Gastrocnemius medialis (tissue), 4 donors: ENCODE measurements at regions not wholly inside any gene's neighbourhood (a gene's known extent, or its start where the extent isn't known, plus 50 kb on each side); places are given as distances from the start of the nearest gene placed in this dataset.
A peak's percentile ranks its signal among the peaks of the same experiment; 100 is the strongest.

Experiments
- ATAC-seq, 2 donors: fragments of 150-250 bp; one replicate each; pipeline ENCODE4 v1.9.1; 2016
- DNase-seq, 2 donors: peaks; one replicate each; pipeline ENCODE4 v3.0.0-alpha.2; 2019
- H3K27ac ChIP-seq, 4 donors: fragments of 200-600 bp; sonication (generic); 1 replicate in 1 of 4; 2 replicates in 3 of 4; pipeline ENCODE4 v1.5.1; 2016 to 2018; ENCODE audit warnings: mild to moderate bottlenecking in 2 of 4, moderate library complexity in 1 of 4
- H3K27me3 ChIP-seq, 3 donors: fragments of 200-600 bp; sonication (generic) in 2 of 3; 1 replicate in 1 of 3; 2 replicates in 2 of 3; pipeline versions ENCODE4 v1.5.1 to v1.6.0; 2016 to 2019; ENCODE audit warnings: mild to moderate bottlenecking in 1 of 3, moderate library complexity in 1 of 3
- H3K36me3 ChIP-seq, 2 donors: fragments of 200-600 bp; sonication (generic) in 1 of 2; one replicate each; pipeline ENCODE4 v1.5.1; 2017 to 2018
- H3K4me1 ChIP-seq, 2 donors: fragments of 200-600 bp; sonication (generic) in 1 of 2; one replicate each; pipeline ENCODE4 v1.5.1; 2016 to 2017; ENCODE audit warnings: mild to moderate bottlenecking in 2 of 2
- H3K4me3 ChIP-seq, 4 donors: fragments of 200-600 bp; sonication (generic) in 3 of 4; 1 replicate in 1 of 4; 2 replicates in 3 of 4; pipeline ENCODE4 v1.5.1; 2016 to 2019; ENCODE audit warnings: mild to moderate bottlenecking in 2 of 4
- H3K9me3 ChIP-seq, 3 donors: fragments of 200-600 bp; sonication (generic) in 2 of 3; 1 replicate in 1 of 3; 2 replicates in 2 of 3; pipeline ENCODE4 v1.5.1; 2016 to 2019
- POLR2A ChIP-seq, 2 donors: fragments of 450-650 bp; IDR thresholded peaks; one replicate each; pipeline ENCODE4 v1.6.1; 2017; ENCODE audit warnings: antibody characterized with exemption in 2 of 2, mild to moderate bottlenecking in 2 of 2, moderate library complexity in 2 of 2
- in situ Hi-C, 4 donors: fragments of 200-750 bp; cut with MboI; loops; one replicate each; pipeline versions ENCODE4 v1.15.0 to v1.8.0; 2017; ENCODE audit warnings: low sequenced_read_pairs in 4 of 4
- intact Hi-C: fragments of 100-400 bp; cut with DNase I; formaldehyde crosslinking; loops from one replicate; pipeline ENCODE4 v1.15.1; 2023; ENCODE audit warnings: low total_unique reads
- TF ChIP-seq, protein P1 (sequence below), 5 experiments: fragments of 450-650 bp in 3 of 5; fragments of 200-600 bp in 2 of 5; sonication (generic) in 2 of 5; IDR thresholded peaks in 4 of 5; conservative IDR thresholded peaks in 1 of 5; 1 replicate in 4 of 5; 2 replicates in 1 of 5; pipeline ENCODE4 v1.5.1; 2016 to 2019; ENCODE audit warnings: antibody characterized with exemption in 5 of 5, mild to moderate bottlenecking in 3 of 5, moderate library complexity in 3 of 5

DNA sequence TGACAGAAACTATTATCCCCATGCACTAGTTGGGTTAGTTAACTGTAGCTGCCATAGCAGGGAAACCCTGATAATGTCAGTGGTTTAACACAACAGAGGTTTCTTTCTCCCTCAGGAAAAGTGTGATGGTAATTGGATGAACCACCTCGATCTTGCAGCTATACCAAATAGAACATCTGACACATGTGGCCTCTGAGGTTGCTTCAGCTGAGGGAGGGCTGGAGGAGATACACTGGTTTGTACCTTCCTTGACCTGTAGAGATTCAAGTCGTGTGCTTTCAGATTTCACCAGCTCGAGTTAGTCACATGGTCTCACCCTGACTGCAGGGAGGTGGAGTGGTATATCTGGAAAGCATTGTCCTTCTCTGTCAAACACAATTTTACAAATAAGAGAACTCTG lies 147.2 kb upstream of the SFRP2 start:
- DNase-seq (no peak), ATAC-seq (no peak)
- Histone ChIP-seq H3K9me3 (no peaks in the 10 kb centered on the region), H3K4me1 (no peaks in the 10 kb centered on the region), H3K4me3 (no peak overlapping the region), H3K36me3 (no peaks in the 10 kb centered on the region), H3K27ac (no peak overlapping the region), H3K27me3 (no peaks in the 10 kb centered on the region)
- in situ Hi-C loops (no loop called here), intact Hi-C loops (no loop called here)
- no peak for TF ChIP-seq POLR2A (IDR thresholded peaks at IDR 0.05)
- TF ChIP-seq, protein P1, sequence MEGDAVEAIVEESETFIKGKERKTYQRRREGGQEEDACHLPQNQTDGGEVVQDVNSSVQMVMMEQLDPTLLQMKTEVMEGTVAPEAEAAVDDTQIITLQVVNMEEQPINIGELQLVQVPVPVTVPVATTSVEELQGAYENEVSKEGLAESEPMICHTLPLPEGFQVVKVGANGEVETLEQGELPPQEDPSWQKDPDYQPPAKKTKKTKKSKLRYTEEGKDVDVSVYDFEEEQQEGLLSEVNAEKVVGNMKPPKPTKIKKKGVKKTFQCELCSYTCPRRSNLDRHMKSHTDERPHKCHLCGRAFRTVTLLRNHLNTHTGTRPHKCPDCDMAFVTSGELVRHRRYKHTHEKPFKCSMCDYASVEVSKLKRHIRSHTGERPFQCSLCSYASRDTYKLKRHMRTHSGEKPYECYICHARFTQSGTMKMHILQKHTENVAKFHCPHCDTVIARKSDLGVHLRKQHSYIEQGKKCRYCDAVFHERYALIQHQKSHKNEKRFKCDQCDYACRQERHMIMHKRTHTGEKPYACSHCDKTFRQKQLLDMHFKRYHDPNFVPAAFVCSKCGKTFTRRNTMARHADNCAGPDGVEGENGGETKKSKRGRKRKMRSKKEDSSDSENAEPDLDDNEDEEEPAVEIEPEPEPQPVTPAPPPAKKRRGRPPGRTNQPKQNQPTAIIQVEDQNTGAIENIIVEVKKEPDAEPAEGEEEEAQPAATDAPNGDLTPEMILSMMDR (IDR thresholded peaks at IDR 0.05 in 4 of 5, conservative IDR thresholded peaks at IDR 0.05 in 1 of 5), result no peak

DNA sequence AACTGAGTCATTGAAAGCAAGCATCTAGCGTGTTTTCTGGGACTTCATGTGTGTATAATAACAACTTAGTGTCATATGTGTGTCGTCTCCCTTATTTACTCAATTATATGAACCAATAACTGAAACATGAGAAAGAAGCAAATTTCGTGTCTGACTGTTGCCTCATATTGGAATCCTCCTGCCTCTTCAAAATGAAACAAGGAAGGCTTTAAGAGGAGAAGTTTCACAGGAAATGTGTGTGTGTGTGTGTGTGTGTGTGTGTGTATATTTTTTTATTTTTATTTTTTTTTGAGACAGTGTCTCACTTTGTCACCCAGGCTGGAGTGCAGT lies 145.8 kb upstream of the SFRP2 start:
- Histone ChIP-seq H3K4me1 (no peaks in the 10 kb centered on the region), H3K27ac (peak overlapping the region; percentile 33 to 65 (median 58)), H3K36me3 (no peaks in the 10 kb centered on the region), H3K9me3 (no peaks in the 10 kb centered on the region), H3K27me3 (no peaks in the 10 kb centered on the region), H3K4me3 (no peak overlapping the region)
- in situ Hi-C loops, result no loop called here
- TF ChIP-seq, protein P1 (IDR thresholded peaks at IDR 0.05 in 4 of 5, conservative IDR thresholded peaks at IDR 0.05 in 1 of 5), result no peak
- TF ChIP-seq POLR2A (IDR thresholded peaks at IDR 0.05), result no peak
- intact Hi-C loops, result no loop called here
- DNase-seq, result no peak
- peak; percentile 20 to 49 for ATAC-seq

DNA sequence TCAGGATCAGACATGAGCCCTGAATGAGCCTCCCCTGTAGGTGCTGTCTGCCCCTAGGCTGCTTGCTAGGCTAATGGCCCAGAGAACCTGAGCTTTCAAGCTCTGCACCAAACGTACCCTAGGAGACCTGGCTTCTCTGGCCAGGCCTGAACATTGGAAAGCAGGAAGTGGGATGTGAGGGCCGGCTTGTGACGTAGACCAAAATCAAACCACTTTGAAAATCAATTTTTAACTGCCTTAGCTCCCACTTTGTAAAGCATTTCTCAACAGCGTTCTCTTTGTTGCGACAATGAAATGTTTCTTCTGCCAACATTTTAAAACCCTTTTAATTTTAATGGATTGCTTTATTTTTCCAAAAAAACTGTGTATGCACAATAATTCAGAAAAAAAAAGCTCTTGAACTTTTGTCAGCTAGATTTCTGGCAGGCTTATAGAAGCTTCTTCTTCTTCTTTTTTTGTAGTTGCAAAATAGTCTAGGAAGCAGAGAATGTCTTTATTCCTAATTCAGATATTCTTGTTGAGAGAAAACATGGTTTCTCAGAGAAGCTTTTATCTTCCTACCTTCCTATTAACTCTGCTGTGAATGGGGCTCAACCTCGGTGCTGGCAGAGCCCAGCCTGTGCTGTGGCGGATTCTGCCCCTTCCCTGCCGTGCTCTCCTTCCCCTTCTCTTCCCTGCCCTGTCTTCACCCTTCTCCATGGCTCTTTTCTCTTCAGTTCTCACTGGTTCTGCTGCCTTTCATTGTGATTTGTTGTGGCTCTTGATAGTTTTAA lies 145.2 kb upstream of the SFRP2 start:
- H3K9me3 ChIP-seq, result no peaks in the 10 kb centered on the region
- no peaks in the 10 kb centered on the region for H3K27me3 ChIP-seq
- no peaks in the 10 kb centered on the region for H3K36me3 ChIP-seq
- intact Hi-C loops, result no loop called here
- in situ Hi-C loops, result no loop called here
- H3K27ac ChIP-seq, result peak overlapping the region; percentile 33 to 65 (median 58)
- ATAC-seq, result peak; percentile 32 to 51
- no peaks in the 10 kb centered on the region for H3K4me1 ChIP-seq
- no peak for TF ChIP-seq POLR2A (IDR thresholded peaks at IDR 0.05)
- TF ChIP-seq, protein P1 (IDR thresholded peaks at IDR 0.05 in 4 of 5, conservative IDR thresholded peaks at IDR 0.05 in 1 of 5), result no peak
- DNase-seq, result peak in 1 of 2 donors; percentile 13
- H3K4me3 ChIP-seq, result no peak overlapping the region

DNA sequence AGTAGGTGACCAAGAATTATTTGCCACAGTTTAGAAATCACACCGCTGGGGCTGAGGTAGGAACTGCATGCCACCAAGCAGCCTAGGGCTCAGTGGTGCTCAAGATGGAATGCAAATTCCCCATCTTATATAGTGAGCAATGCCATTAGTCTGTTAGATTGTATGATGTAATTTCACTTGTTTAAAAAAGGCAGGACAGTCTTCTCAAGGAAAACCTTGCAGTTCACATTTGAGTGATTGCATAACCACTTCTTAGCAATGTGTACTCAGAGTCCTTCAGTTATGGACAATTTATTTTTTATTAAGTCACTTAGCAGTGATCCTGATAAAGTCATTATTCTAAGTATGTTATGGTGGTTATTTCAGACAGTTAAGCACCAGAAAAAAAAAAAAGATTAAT lies 142.9 kb upstream of the SFRP2 start:
- intact Hi-C loops, result no loop called here
- in situ Hi-C loops, result no loop called here
- Histone ChIP-seq H3K27ac (no peak overlapping the region), H3K9me3 (no peaks in the 10 kb centered on the region), H3K4me1 (no peaks in the 10 kb centered on the region), H3K4me3 (no peak overlapping the region), H3K27me3 (no peaks in the 10 kb centered on the region), H3K36me3 (no peaks in the 10 kb centered on the region)
- DNase-seq (no peak), ATAC-seq (peak; percentile 60)
- TF ChIP-seq, protein P1 (IDR thresholded peaks at IDR 0.05 in 4 of 5, conservative IDR thresholded peaks at IDR 0.05 in 1 of 5), result no peak
- no peak for TF ChIP-seq POLR2A (IDR thresholded peaks at IDR 0.05)

DNA sequence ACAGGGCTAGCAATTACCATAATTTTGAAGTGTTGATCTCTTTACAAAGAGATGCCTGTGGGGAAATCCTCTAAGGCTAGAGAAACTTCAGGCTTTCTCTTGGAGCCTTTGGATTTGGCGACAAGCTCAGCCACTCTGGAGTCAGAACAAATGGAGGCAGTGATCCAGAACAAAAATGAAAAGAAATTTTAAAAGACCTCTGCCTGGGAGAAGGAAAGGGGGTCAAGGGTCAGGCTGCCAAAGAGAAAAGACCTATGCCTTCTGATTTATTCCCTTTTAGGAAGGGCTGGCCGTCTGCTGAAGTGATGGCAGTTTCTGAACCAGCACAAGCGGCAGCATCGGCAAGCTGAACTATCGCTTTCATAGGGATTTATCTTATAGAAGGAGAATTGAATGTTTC lies 140.8 kb upstream of the SFRP2 start:
- intact Hi-C loops, result no loop called here

More for the DNA sequence above, 140.8 kb upstream of the SFRP2 start:
- H3K9me3 ChIP-seq, result no peaks in the 10 kb centered on the region
- in situ Hi-C loops, result no loop called here
- H3K4me1 ChIP-seq, result no peaks in the 10 kb centered on the region
- no peak overlapping the region for H3K4me3 ChIP-seq
- no peak for DNase-seq
- no peak overlapping the region for H3K27ac ChIP-seq
- no peaks in the 10 kb centered on the region for H3K27me3 ChIP-seq
- H3K36me3 ChIP-seq, result no peaks in the 10 kb centered on the region
- no peak for TF ChIP-seq POLR2A (IDR thresholded peaks at IDR 0.05)
- TF ChIP-seq, protein P1 (IDR thresholded peaks at IDR 0.05 in 4 of 5, conservative IDR thresholded peaks at IDR 0.05 in 1 of 5), result no peak
- no peak for ATAC-seq
